NCI-H1417 (cell line): ENCODE measurements at regions not wholly inside any gene's neighbourhood (a gene's known extent, or its start where the extent isn't known, plus 50 kb on each side); places are given as distances from the start of the nearest gene placed in this dataset.
"Not testable (repeated sequence)": the region's sequence is repeated elsewhere in the genome, so short reads cannot be mapped to it uniquely, and the experiment has no call there.

Experiments
- DNase-seq, 3 experiments: peaks; one replicate each; lab custom pipeline; 2025; lab: John Stamatoyannopoulos, UW

GRCh38 chr10:85318809-85319807 is 990.7 kb downstream of the CCSER2 start:
- peak in 2 of 3 experiments; percentile 40 to 75 for DNase-seq

GRCh38 chr10:85319826-85320225 is 991.4 kb downstream of the CCSER2 start:
- DNase-seq, result peak in 2 of 3 experiments; percentile 47 to 68

DNA sequence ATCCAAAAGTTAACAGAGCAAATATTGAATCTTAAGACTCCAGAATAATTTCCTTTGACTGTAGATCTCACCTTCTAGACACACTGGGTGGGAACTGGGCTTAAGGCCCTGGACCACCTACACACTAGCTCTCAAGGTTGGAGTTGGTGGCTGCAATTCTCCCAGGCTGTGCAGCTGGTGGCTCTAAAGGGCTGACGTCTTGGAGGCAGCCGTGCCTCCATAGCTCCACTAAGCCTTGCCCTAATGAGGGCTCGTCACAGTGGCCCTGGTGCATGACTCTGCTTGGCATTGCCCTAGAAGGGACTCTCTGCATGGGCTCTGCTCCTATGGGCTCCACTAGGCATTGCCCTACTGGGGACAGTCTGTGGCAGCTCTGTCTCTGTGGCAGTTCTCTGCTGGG is 1005.2 kb downstream of the CCSER2 start:
- DNase-seq, result no peak

- peak in 1 of 3 experiments; percentile 21 for DNase-seq
Measured at GRCh38 chr10:85362401-85362800, 1004.2 kb downstream of the GRID1 start.

DNA sequence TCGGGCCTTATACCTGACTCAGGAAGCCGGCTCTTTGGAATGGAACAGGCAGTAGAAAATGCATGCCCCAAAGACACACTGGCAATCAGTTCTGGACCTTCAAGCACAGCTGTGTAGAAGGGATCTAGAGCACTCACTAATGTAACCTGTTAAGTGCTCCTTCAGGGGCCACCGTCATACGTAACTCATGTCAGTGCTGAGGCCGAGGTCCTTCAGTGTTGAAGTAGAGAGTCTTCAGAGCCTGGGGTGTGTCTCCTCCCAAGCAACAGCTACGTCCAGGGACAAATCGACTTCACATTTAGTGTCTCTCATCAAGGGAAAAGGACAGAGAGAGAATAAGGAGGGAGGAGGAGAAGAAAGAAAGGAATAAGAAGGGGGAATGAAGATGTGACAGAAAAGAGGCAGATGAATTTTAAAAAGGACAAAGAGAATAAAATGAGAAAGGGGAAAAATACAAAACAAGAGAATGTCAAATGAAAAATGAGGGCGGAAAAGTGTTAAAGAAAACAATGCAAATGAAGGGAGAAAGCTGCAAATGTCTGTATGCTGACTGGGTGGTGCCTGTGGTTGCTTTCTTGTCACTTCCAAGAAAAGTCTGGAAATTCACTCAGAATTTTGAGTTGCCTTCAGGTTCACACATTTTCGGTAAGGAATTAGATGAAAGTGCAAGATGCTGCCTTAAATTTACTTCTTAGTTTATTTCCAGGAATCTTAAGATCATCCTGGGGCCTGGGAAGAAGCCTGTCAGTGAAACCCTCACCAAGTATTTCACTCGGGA is 989.4 kb downstream of the GRID1 start:
- no peak for DNase-seq

- no peak for DNase-seq
Measured at GRCh38 chr10:85379338-85379737, 987.3 kb downstream of the GRID1 start.

DNA sequence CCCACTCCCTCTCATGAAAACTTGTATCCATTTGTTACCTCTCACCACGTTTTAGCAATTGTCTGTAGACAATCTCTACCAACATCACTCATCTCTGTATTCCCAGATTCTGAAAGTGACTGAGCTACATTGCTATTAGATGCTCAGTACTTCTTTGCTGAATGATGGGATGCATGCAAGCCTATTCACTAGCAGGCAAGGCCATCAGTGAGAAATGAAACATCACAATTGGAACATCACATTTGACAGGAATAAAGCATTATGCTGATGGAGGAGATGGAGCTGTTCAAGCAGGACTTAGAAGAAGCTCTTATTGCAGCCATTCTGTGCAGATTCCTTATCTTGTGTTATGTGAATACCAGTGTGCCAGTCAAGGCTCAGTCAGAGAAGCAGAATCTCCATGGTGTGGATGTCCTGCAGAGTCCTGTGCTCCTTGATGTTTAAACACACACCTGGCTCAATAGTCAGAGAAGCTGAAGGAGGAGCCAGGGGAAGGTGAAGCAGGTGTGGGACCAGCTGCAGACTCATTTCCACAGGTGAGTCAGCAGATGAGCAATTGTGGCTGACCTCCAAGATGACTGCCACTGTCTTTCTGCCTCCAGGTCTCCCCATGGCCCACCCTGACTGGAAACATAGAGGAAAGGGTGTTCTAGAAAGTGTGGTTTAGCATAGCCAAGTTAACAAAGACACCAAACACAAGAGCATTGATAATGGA is 965.5 kb downstream of the GRID1 start:
- peak in 1 of 3 experiments; percentile 1 for DNase-seq

GRCh38 chr10:85402541-85402940 is 964.1 kb downstream of the GRID1 start:
- no peak for DNase-seq

- DNase-seq, result no peak
Measured at GRCh38 chr10:85407088-85407487, 959.5 kb downstream of the GRID1 start.

DNA sequence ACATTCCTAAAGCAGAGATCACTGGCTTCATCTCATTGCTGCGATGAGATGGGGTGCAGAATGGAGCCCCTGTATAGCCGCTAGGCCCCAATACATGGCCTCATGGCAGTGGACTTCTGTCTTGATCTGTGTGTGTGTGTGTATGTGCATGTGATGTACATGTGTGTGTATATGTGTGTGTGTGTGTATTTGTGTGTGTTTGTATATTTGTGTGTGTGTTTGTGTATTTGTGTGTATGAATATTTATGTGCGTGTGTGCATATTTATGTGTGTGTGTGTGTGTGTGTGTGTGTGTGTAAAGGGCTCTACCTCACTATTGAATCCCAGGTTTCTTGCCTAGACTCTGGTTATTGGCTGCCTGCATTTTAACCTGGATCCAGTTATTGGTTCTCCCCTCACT is 958.2 kb downstream of the GRID1 start:
- no peak for DNase-seq

GRCh38 chr10:85410586-85410985 is 956.0 kb downstream of the GRID1 start:
- DNase-seq, result not testable (repeated sequence)

- peak in 2 of 3 experiments; percentile 8 to 50 for DNase-seq
Measured at GRCh38 chr10:85413570-85413969, 953.0 kb downstream of the GRID1 start.

DNA sequence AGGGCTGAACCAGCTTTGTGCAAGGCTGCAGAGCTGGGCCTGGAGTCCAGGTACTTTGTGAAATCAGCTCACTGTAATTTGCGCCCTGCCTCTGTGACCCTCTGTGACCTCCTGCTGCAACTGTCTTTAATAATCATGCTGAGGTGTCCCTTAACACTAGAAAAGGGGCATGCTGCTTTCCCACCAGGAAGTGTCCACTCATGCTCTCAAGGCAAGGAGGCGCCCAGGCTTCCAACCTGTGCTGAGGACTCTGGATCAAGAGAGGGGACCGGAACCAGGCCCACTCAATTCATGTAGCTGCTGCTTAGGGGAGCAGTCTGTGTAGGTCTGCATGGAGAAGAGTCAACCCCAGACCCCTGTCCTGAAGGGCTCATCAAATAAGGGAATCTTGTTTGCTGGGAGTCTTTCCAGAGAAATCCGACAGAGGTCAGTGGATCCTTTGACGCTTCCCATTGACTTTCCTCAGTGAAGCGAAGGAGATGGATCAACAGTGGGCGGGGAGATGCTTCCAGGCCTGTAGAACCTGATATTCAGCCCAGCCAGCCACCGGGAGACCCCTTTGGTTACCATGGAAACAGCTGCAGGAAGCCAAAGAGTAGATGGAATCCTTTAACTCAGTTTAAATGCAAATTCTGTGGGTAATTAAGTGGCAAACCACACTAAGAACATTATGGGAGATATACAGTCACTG is 945.9 kb downstream of the GRID1 start:
- peak in 1 of 3 experiments; percentile 3 for DNase-seq

DNA sequence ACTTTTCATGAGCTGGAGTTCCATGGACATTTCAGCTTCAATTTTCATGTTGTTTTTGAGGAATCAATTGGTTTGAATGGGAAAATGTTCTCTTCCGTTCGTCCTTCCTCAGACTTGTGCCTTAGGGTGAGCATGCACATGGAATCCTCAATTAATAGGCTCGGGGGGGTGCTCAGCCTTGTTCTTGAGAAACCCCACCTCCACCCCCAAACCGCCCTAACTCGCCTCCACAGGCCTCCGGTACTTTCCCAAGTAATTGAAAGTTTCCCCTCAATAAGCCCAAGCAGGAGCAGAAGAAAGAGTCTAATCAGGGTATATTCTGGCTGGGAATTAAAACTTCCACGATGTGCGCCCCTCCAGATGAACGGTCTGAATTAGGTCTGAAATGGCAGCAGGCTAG is 945.2 kb downstream of the GRID1 start:
- no peak for DNase-seq

GRCh38 chr10:85429126-85429525 is 937.5 kb downstream of the GRID1 start:
- no peak for DNase-seq

DNA sequence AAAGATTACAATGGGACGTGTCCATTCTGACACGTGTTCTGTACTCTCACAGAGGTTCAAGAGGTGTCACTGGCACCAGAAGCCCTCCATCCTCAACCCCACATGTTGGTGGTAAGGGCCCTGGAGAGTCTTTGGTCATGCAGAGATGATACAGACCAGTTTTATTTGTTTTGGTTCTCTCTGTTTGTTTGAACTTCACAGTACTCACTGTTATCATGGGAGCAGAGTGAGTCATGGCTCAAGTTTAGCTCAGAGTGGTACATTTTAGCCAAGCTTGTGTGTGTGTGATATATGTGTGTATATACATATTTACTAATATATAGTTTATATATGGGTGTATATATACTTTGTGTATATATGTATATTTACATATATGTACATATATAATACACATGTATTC is 935.6 kb downstream of the GRID1 start:
- DNase-seq, result no peak

DNA sequence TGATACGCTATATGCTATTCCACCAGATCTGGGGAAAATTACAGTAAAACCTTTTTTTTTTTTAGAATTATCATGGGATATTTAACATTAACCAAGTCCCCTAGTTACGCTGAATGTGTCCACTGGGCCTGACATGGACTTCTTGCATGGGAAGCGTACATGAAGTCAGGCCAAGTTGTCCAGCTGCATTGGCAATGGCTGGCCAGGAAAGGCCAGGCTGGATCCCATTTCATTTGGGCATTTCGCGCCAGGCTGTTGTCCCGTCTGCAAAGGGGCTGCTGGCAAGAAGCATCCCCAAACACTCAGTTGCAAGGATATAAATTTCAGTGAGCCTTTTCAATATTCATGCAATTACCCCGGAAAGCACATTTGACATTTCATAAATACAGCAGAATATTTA is 933.3 kb downstream of the GRID1 start:
- no peak for DNase-seq

DNA sequence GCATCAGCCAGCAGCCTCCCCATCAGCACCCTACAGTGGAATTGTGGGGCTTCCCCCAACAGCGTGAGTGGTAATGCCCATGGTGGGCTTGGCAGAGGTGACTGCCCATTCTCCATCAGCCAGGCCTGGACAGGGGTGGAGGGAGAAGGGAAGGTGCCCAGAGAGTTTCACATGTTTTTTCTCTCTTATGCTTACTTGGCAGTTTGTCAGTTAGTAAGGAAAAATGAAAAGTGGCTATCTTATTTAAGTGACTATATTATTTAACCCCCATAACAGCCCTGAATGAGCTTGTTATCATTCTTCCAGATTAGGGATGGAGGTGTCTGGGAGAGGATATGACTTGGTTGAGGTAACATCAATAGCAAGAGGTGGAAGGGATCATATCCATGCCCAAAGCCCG is 921.7 kb downstream of the GRID1 start:
- DNase-seq, result no peak

- DNase-seq, result no peak
Measured at GRCh38 chr10:85445702-85446101, 920.9 kb downstream of the GRID1 start.

GRCh38 chr10:85446827-85447226 is 919.8 kb downstream of the GRID1 start:
- no peak for DNase-seq

GRCh38 chr10:85447690-85448089 is 918.9 kb downstream of the GRID1 start:
- no peak for DNase-seq

GRCh38 chr10:85448716-85449115 is 917.9 kb downstream of the GRID1 start:
- DNase-seq, result no peak
